AG04449 (cell line): ENCODE measurements at regions not wholly inside any gene's neighbourhood (a gene's known extent, or its start where the extent isn't known, plus 50 kb on each side); places are given as distances from the start of the nearest gene placed in this dataset.

Experiments
- CTCF ChIA-PET: fragments of 350-600 bp; formaldehyde crosslinking; extraction: SDS; loops from one replicate; lab custom pipeline; 2021; ENCODE audit warnings: antibody characterized with exemption; lab: Yijun Ruan, JAX
- POLR2A ChIA-PET: fragments of 400-600, 350-600 bp; formaldehyde crosslinking; extraction: SDS; loops from one replicate; lab custom pipeline; 2020; ENCODE audit warnings: antibody characterized with exemption, inconsistent platforms; lab: Yijun Ruan, JAX
- DNase-seq: peaks from one replicate; pipeline ENCODE4 v3.0.0-alpha.2; 2010; ENCODE audit warnings: low read depth, low spot score
- H3K4me3 ChIP-seq: 2 replicates; pipeline ENCODE4 v1.5.1; 2011; ENCODE audit warnings: low read depth, mild to moderate bottlenecking, control low read depth, low read length
- CTCF ChIP-seq: IDR thresholded peaks from one replicate; pipeline ENCODE4 v1.5.1; 2011; ENCODE audit warnings: mild to moderate bottlenecking, moderate library complexity, low read length, control low read depth, inconsistent platforms; ENCODE audit not compliant: insufficient read depth; ENCODE audit errors: missing control alignments

- DNase-seq: no peak
- ChIA-PET POLR2A (interaction anchor here (0.7 to 0.9 kb wide), 2 partner anchors 15 to 64 kb away, joined by 3 read pairs; no protein-coding TSS in a partner anchor), CTCF (no interaction called here)
- no peak for TF ChIP-seq CTCF
- H3K4me3 ChIP-seq: no peak overlapping the region
These were observed 203.6 kb upstream of the MKLN1 start for GRCh38 chr7:131124001-131124629.

GRCh38 chr7:131124867-131125266 lies 202.8 kb upstream of the MKLN1 start:
- CTCF ChIA-PET: no interaction called here
- POLR2A ChIA-PET: interaction anchor here (0.7 kb wide), 1 partner anchor 64 kb away, joined by 3 read pairs; no protein-coding TSS in a partner anchor
- DNase-seq: no peak

GRCh38 chr7:131130324-131130723 lies 197.4 kb upstream of the MKLN1 start:
- ChIA-PET POLR2A (no interaction called here), CTCF (interaction anchor here (1.5 kb wide), 1 partner anchor 294 kb away, joined by 4 read pairs; no protein-coding TSS in a partner anchor)
- H3K4me3 ChIP-seq: no peak overlapping the region
- TF ChIP-seq CTCF: no peak
- no peak for DNase-seq

More at GRCh38 chr7:131124867-131125266, 202.8 kb upstream of the MKLN1 start:
- no peak overlapping the region for H3K4me3 ChIP-seq
- no peak for TF ChIP-seq CTCF

- no peak overlapping the region for H3K4me3 ChIP-seq
- no peak for DNase-seq
- no peak for TF ChIP-seq CTCF
- POLR2A ChIA-PET: interaction anchor here (0.6 kb wide), 1 partner anchor 202 kb away, joined by 3 read pairs; no protein-coding TSS in a partner anchor
- CTCF ChIA-PET: interaction anchor here (1.0 to 1.5 kb wide), 2 partner anchors 63 to 293 kb away, joined by 3 to 4 read pairs; no protein-coding TSS in a partner anchor
These were observed 196.5 kb upstream of the MKLN1 start for GRCh38 chr7:131131012-131131745.

GRCh38 chr7:131131746-131132431 lies 195.8 kb upstream of the MKLN1 start:
- H3K4me3 ChIP-seq: no peak overlapping the region
- ChIA-PET POLR2A (no interaction called here), CTCF (interaction anchor here (1.0 to 1.1 kb wide), 2 partner anchors 19 to 63 kb away, joined by 3 read pairs; no protein-coding TSS in a partner anchor)
- no peak for DNase-seq
- TF ChIP-seq CTCF: no peak

- ChIA-PET CTCF (no interaction called here), POLR2A (no interaction called here)
- TF ChIP-seq CTCF: no peak
- no peak overlapping the region for H3K4me3 ChIP-seq
- DNase-seq: no peak
These were observed 188.2 kb upstream of the MKLN1 start for GRCh38 chr7:131139462-131139861.
